HepG2 (cell line): ENCODE measurements at regions not wholly inside any gene's neighbourhood (a gene's known extent, or its start where the extent isn't known, plus 50 kb on each side); places are given as distances from the start of the nearest gene placed in this dataset.

Experiments used
- ATAC-seq: fragments of 200-7000 bp; cut with Tn5 transposase; 3 replicates; pipeline ENCODE4 v1.9.1; 2020; ENCODE audit warnings: mild to moderate bottlenecking, moderate library complexity
- BruUV-seq: library from RNA; stranded (reverse); fragments of 400-500 nt; replicated peaks from 2 replicates; lab custom pipeline; 2021; lab: Mats Ljungman, UMichigan
- CTCF ChIA-PET: fragments of 300-600 bp; formaldehyde crosslinking; extraction: SDS; loops from one replicate; lab custom pipeline; 2021; ENCODE audit warnings: low total read pairs, inconsistent platforms, low intra/inter-chr PET ratio; lab: Yijun Ruan, JAX
- POLR2A ChIA-PET: fragments of 350-600 bp; sonication (Branson Sonifier 250); formaldehyde crosslinking; loops from one replicate; lab custom pipeline; 2020; ENCODE audit warnings: antibody characterized with exemption, inconsistent platforms; lab: Yijun Ruan, JAX
- DNase-seq: peaks from one replicate; pipeline ENCODE4 v3.0.0-alpha.2; 2015; ENCODE audit warnings: low spot score
- FAIRE-seq: peaks from 3 replicates; lab custom pipeline; 2011; peaks lifted over from hg19 to GRCh38; lab: Jason Lieb, UNC
- H2AFZ ChIP-seq: one replicate; pipeline ENCODE4 v1.6.1; 2011; ENCODE audit warnings: low read length, inconsistent platforms
- H3K27ac ChIP-seq: fragments of 300-600 bp; 3 replicates; pipeline ENCODE4 v1.8.0; 2011; ENCODE audit warnings: mixed run types, mild to moderate bottlenecking, mixed read lengths, low read length, inconsistent platforms; ENCODE audit not compliant: insufficient read depth; ENCODE audit errors: extremely low read length
- H3K27me3 ChIP-seq, 2 experiments: fragments of 200-600 bp in 1 of 2; 2 replicates in 1 of 2; 3 replicates in 1 of 2; pipeline versions ENCODE4 v1.6.0 to v1.8.0; 2011; ENCODE audit warnings: low read length in 2 of 2, mild to moderate bottlenecking in 2 of 2, moderate library complexity in 2 of 2, inconsistent platforms in 1 of 2; ENCODE audit not compliant: insufficient read depth in 2 of 2, control insufficient read depth in 1 of 2
- H3K36me3 ChIP-seq, 2 experiments: fragments of 200-600 bp in 1 of 2; replicated peaks in 1 of 2; 2 replicates in 1 of 2; 3 replicates in 1 of 2; pipeline versions ENCODE4 v1.5.1 to v1.8.0; 2011; ENCODE audit warnings: low read length in 2 of 2, inconsistent platforms in 1 of 2; ENCODE audit not compliant: insufficient read depth in 2 of 2, control insufficient read depth in 1 of 2
- H3K4me1 ChIP-seq: 2 replicates; pipeline ENCODE4 v1.5.1; 2012; ENCODE audit warnings: low read length, inconsistent platforms; ENCODE audit not compliant: insufficient read depth
- H3K4me2 ChIP-seq: 2 replicates; pipeline ENCODE4 v1.6.0; 2011; ENCODE audit warnings: low read depth, low read length, inconsistent platforms
- H3K4me3 ChIP-seq, 3 experiments: fragments of 200-600 bp in 1 of 3; sonication (generic), shearing (Covaris generic) in 1 of 3; replicated peaks in 1 of 3; 2 replicates each; pipeline ENCODE4 v1.5.1; 2011 to 2016; ENCODE audit warnings: low read length in 3 of 3, inconsistent platforms in 2 of 3, low read depth in 2 of 3, mild to moderate bottlenecking in 2 of 3, control low read depth in 1 of 3, mixed read lengths in 1 of 3; ENCODE audit not compliant: insufficient read depth in 1 of 3
- H3K79me2 ChIP-seq: one replicate; pipeline ENCODE4 v1.6.1; 2011; ENCODE audit warnings: low read length, inconsistent platforms; ENCODE audit not compliant: insufficient read depth
- H3K9ac ChIP-seq: 2 replicates; pipeline ENCODE4 v1.6.0; 2011; ENCODE audit warnings: mild to moderate bottlenecking, low read depth, low read length, inconsistent platforms; ENCODE audit not compliant: insufficient read depth
- H3K9me3 ChIP-seq: 2 replicates; pipeline ENCODE4 v1.5.1; 2012; ENCODE audit warnings: mild to moderate bottlenecking, low read length
- H4K20me1 ChIP-seq: 2 replicates; pipeline ENCODE4 v1.6.0; 2011; ENCODE audit warnings: inconsistent platforms, mild to moderate bottlenecking, low read length, moderate library complexity; ENCODE audit not compliant: insufficient read depth
- DR1 ChIP-seq: sonication (generic); formaldehyde crosslinking; IDR thresholded peaks from 2 replicates; pipeline ENCODE4 v1.8.0; 2021; ENCODE audit warnings: mild to moderate bottlenecking, missing genetic modification reagents, inconsistent platforms
- FOSL2 ChIP-seq: sonication (generic); formaldehyde crosslinking; IDR thresholded peaks from 2 replicates; pipeline ENCODE4 v1.4.0; 2020; ENCODE audit warnings: missing genetic modification reagents
- HDAC1 ChIP-seq: sonication (generic); formaldehyde crosslinking; IDR thresholded peaks from 2 replicates; pipeline ENCODE4 v1.5.1; 2020; ENCODE audit warnings: mild to moderate bottlenecking, missing genetic modification reagents
- HINFP ChIP-seq: sonication (generic); formaldehyde crosslinking; IDR thresholded peaks from 2 replicates; pipeline ENCODE4 v1.4.0; 2020; ENCODE audit warnings: low read depth, mild to moderate bottlenecking, missing genetic modification reagents
- KDM3A ChIP-seq: IDR thresholded peaks from 2 replicates; pipeline ENCODE4 v1.6.1; 2018; ENCODE audit warnings: low read depth, missing compliant biosample characterization
- KLF15 ChIP-seq: sonication (generic); formaldehyde crosslinking; IDR thresholded peaks from 2 replicates; pipeline ENCODE4 v1.8.1; 2023; ENCODE audit warnings: borderline replicate concordance, mild to moderate bottlenecking, inconsistent platforms, missing genetic modification reagents, mixed read lengths
- KMT2A ChIP-seq: sonication (generic); formaldehyde crosslinking; IDR thresholded peaks from 2 replicates; pipeline ENCODE4 v1.4.0; 2020; ENCODE audit warnings: missing genetic modification reagents
- MXD3 ChIP-seq: IDR thresholded peaks from 2 replicates; pipeline ENCODE4 v1.6.1; 2016; ENCODE audit warnings: mild to moderate bottlenecking, missing biosample characterization, missing genetic modification reagents
- PAWR ChIP-seq: sonication (generic); formaldehyde crosslinking; IDR thresholded peaks from 2 replicates; pipeline ENCODE4 v1.4.0; 2020; ENCODE audit warnings: missing genetic modification reagents, mild to moderate bottlenecking, borderline replicate concordance
- REXO4 ChIP-seq: sonication (generic); formaldehyde crosslinking; IDR thresholded peaks from 2 replicates; pipeline ENCODE4 v1.8.0; 2022; ENCODE audit warnings: missing genetic modification reagents, mild to moderate bottlenecking, borderline replicate concordance
- RFX5 ChIP-seq: IDR thresholded peaks from 2 replicates; pipeline ENCODE4 v1.6.1; 2011; ENCODE audit warnings: low read depth, low read length, improper control_type of control experiment
- SRSF9 ChIP-seq: fragments of 200-400 bp; formaldehyde crosslinking; IDR thresholded peaks from 2 replicates; pipeline ENCODE4 v1.6.1; 2018; ENCODE audit warnings: borderline replicate concordance, mild to moderate bottlenecking, low read depth, low read length; ENCODE audit not compliant: insufficient read depth, poor library complexity, severe bottlenecking
- TARDBP ChIP-seq: sonication (generic); formaldehyde crosslinking; IDR thresholded peaks from 2 replicates; pipeline ENCODE4 v1.8.0; 2022; ENCODE audit warnings: mild to moderate bottlenecking, missing genetic modification reagents
- TFE3 ChIP-seq: IDR thresholded peaks from 2 replicates; pipeline ENCODE4 v1.6.1; 2016
- TP53 ChIP-seq: sonication (generic); formaldehyde crosslinking; conservative IDR thresholded peaks from 2 replicates; pipeline ENCODE4 v1.4.0; 2020; ENCODE audit warnings: missing genetic modification reagents
- XRCC5 ChIP-seq: fragments of 200-400 bp; formaldehyde crosslinking; optimal IDR thresholded peaks from 2 replicates; pipeline ENCODE3; 2017; ENCODE audit warnings: mild to moderate bottlenecking, low read length
- YY1 ChIP-seq: IDR thresholded peaks from 2 replicates; pipeline ENCODE4 v1.6.1; 2011; ENCODE audit warnings: low read length, low read depth, moderate library complexity, mild to moderate bottlenecking; ENCODE audit not compliant: insufficient read depth, insufficient replicate concordance
- ZNF296 ChIP-seq: sonication (generic); formaldehyde crosslinking; conservative IDR thresholded peaks from 2 replicates; pipeline ENCODE4 v1.5.0; 2020; ENCODE audit warnings: mild to moderate bottlenecking, missing genetic modification reagents
- ZNF468 ChIP-seq: sonication (generic); formaldehyde crosslinking; IDR thresholded peaks from 2 replicates; pipeline ENCODE4 v1.8.0; 2022; ENCODE audit warnings: mild to moderate bottlenecking, moderate library complexity, missing genetic modification reagents
- ZNF614 ChIP-seq: IDR thresholded peaks from 2 replicates; pipeline ENCODE4 v1.6.1; 2018; ENCODE audit warnings: missing biosample characterization, missing genetic modification reagents, inconsistent platforms, borderline replicate concordance
- ZZZ3 ChIP-seq: sonication (generic); formaldehyde crosslinking; IDR thresholded peaks from 2 replicates; pipeline ENCODE4 v1.4.0; 2020; ENCODE audit warnings: missing genetic modification reagents, mild to moderate bottlenecking, borderline replicate concordance
- WGBS: methylation state at CpG from one replicate; pipeline ENCODE4 v1.1.6; 2017; ENCODE audit warnings: low lambda C conversion rate; 5-methylcytosine and 5-hydroxymethylcytosine counted together
- in situ Hi-C: cut with HindIII; loops from 2 replicates; pipeline ENCODE4 v1.10.0; 2017; ENCODE audit warnings: low pct_unique_long_range_greater_than_20kb; ENCODE audit not compliant: extremely low pct_ligation_motif_present
- intact Hi-C: fragments of 100-400 bp; cut with micrococcal nuclease; formaldehyde crosslinking; loops from one replicate; pipeline ENCODE4 v1.10.0; 2022; ENCODE audit not compliant: unreplicated experiment

GRCh38 chr20:50415516-50416268 lies 94.5 kb upstream of the PTPN1 start:
- Histone ChIP-seq H3K36me3 (no peaks in the 10 kb centered on the region), H3K79me2 (no peaks in the 10 kb centered on the region), H3K4me2 (peak overlapping the region; percentile 77), H4K20me1 (no peaks in the 10 kb centered on the region), H3K4me1 (peaks cover 89% of the 10 kb centered on the region), H3K9ac (peak overlapping the region; percentile 70), H3K27me3 (no peaks in the 10 kb centered on the region), H3K4me3 (peak overlapping the region; percentile 16 to 58 (median 40)), H2AFZ (peak overlapping the region; percentile 62), H3K27ac (peak overlapping the region; percentile 63), H3K9me3 (no peaks in the 10 kb centered on the region)
- intact Hi-C loops (loop anchor here (1.0 kb wide), 1 partner anchor 18 kb away; no protein-coding TSS in a partner anchor), in situ Hi-C loops (no loop called here)
- WGBS: 14% methylated on average over 25 of the region's 25 CpGs
- POLR2A ChIA-PET: interaction anchor here (0.5 to 5.9 kb wide), 12 partner anchors 8 to 244 kb away, joined by 3 to 53 read pairs (median 6); no protein-coding TSS in a partner anchor
- FAIRE-seq: no peak
- CTCF ChIA-PET: no interaction called here
- no TSS peak for BruUV-seq
- peak; percentile 86 for ATAC-seq
- peak; percentile 86 for DNase-seq
- TF ChIP-seq ZNF614 (no peak), SRSF9 (no peak), TARDBP (CRISPR knock-in tag) (peak; percentile 93), KMT2A (CRISPR knock-in tag) (peak; percentile 66; the same call in 1 of the 2 replicates), YY1 (peak; percentile 84), HDAC1 (peak; percentile 56; the same call in 1 of the 2 replicates), REXO4 (no peak), PAWR (CRISPR knock-in tag) (0 out of 2 replicates have a peak, but pooled peaks have one; percentile 43), DR1 (CRISPR knock-in tag) (peak; percentile 82), HINFP (CRISPR knock-in tag) (peak; percentile 49; the same call in 1 of the 2 replicates), MXD3 (CRISPR knock-in tag) (peak; percentile 37; the same call in 1 of the 2 replicates), ZNF296 (CRISPR knock-in tag) (0 out of 2 replicates have a peak, but pooled peaks have one; percentile 65), KDM3A (peak; percentile 86), RFX5 (peak; percentile 40; the same call in 1 of the 2 replicates), FOSL2 (CRISPR knock-in tag) (peak; percentile 67), TP53 (no peak; the same call in 1 of the 2 replicates), XRCC5 (peak; percentile 71), ZZZ3 (0 out of 2 replicates have a peak, but pooled peaks have one; percentile 36), TFE3 (CRISPR knock-in tag) (peak; percentile 53), KLF15 (CRISPR knock-in tag) (peak; percentile 59; the same call in 1 of the 2 replicates), ZNF468 (CRISPR knock-in tag) (no peak)
